OCI-LY1 (cell line): ENCODE measurements at regions not wholly inside any gene's neighbourhood (a gene's known extent, or its start where the extent isn't known, plus 50 kb on each side); places are given as distances from the start of the nearest gene placed in this dataset.

Experiments used
- H2AFZ ChIP-seq: fragments of 200-600 bp; sonication (generic), shearing (Covaris generic); 2 replicates; pipeline ENCODE4 v1.6.0; 2014; ENCODE audit warnings: antibody characterized with exemption, mild to moderate bottlenecking, low read length
- H3F3A ChIP-seq: fragments of 200-600 bp; sonication (generic), shearing (Covaris generic); 2 replicates; pipeline ENCODE4 v1.6.0; 2014; ENCODE audit warnings: mild to moderate bottlenecking, antibody characterized with exemption, low read length, moderate library complexity; ENCODE audit not compliant: insufficient read depth
- H3K27ac ChIP-seq: fragments of 200-600 bp; sonication (generic); 2 replicates; pipeline ENCODE4 v1.5.1; 2014; ENCODE audit warnings: low read length, mixed run types, mild to moderate bottlenecking, low read depth; ENCODE audit not compliant: poor library complexity, severe bottlenecking
- H3K27me3 ChIP-seq: fragments of 200-600 bp; sonication (generic); 2 replicates; pipeline ENCODE4 v1.6.0; 2014; ENCODE audit warnings: antibody characterized with exemption, mild to moderate bottlenecking, low read length, moderate library complexity; ENCODE audit not compliant: insufficient read depth
- H3K36me3 ChIP-seq: fragments of 200-600 bp; sonication (generic); 2 replicates; pipeline ENCODE4 v1.6.1; 2014; ENCODE audit warnings: mild to moderate bottlenecking, antibody characterized with exemption, low read length, moderate library complexity, mixed read lengths; ENCODE audit not compliant: insufficient read depth
- H3K4me1 ChIP-seq: fragments of 200-600 bp; sonication (generic); 2 replicates; pipeline ENCODE4 v1.5.1; 2014; ENCODE audit warnings: mild to moderate bottlenecking, low read length, moderate library complexity; ENCODE audit not compliant: insufficient read depth, severe bottlenecking
- H3K4me2 ChIP-seq: fragments of 200-600 bp; sonication (generic), shearing (Covaris generic); 2 replicates; pipeline ENCODE4 v1.6.1; 2014; ENCODE audit warnings: low read length
- H3K4me3 ChIP-seq: fragments of 200-600 bp; sonication (generic); 2 replicates; pipeline ENCODE4 v1.5.1; 2014; ENCODE audit warnings: low read length, low read depth, mild to moderate bottlenecking, mixed read lengths; ENCODE audit not compliant: poor library complexity, severe bottlenecking
- H3K79me2 ChIP-seq: fragments of 200-600 bp; shearing (Covaris generic); 2 replicates; pipeline ENCODE4 v1.6.1; 2016; ENCODE audit warnings: mixed run types, low read length, mixed read lengths; ENCODE audit not compliant: insufficient read depth
- H3K9ac ChIP-seq: fragments of 200-600 bp; sonication (generic), shearing (Covaris generic); 2 replicates; pipeline ENCODE4 v1.6.1; 2014; ENCODE audit warnings: mild to moderate bottlenecking, low read length, mixed read lengths
- H3K9me2 ChIP-seq: fragments of 200-600 bp; sonication (generic), shearing (Covaris generic); 2 replicates; pipeline ENCODE4 v1.6.1; 2014; ENCODE audit warnings: low read depth, mild to moderate bottlenecking, low read length, mixed read lengths
- H3K9me3 ChIP-seq: fragments of 200-600 bp; shearing (Covaris generic); 2 replicates; pipeline ENCODE4 v1.6.1; 2014; ENCODE audit warnings: low read length, mixed read lengths
- H4K20me1 ChIP-seq: fragments of 200-600 bp; sonication (generic), shearing (Covaris generic); 2 replicates; pipeline ENCODE4 v1.6.0; 2016; ENCODE audit warnings: mild to moderate bottlenecking, low read length; ENCODE audit not compliant: insufficient read depth
- CTCF ChIP-seq: fragments of 200-600 bp; sonication (generic), shearing (Covaris generic); IDR thresholded peaks from 2 replicates; pipeline ENCODE4 v1.5.1; 2017; ENCODE audit warnings: mild to moderate bottlenecking, antibody characterized with exemption, low read length, moderate library complexity, mixed read lengths
- EZH2 ChIP-seq: fragments of 200-600 bp; sonication (generic), shearing (Covaris generic); IDR thresholded peaks from 2 replicates; pipeline ENCODE4 v1.8.0; 2017; ENCODE audit warnings: borderline replicate concordance, mixed run types, mild to moderate bottlenecking, antibody characterized with exemption, low read length, moderate library complexity, mixed read lengths

- Histone ChIP-seq H3K4me1 (no peaks in the 10 kb centered on the region), H3K9me3 (no peaks in the 10 kb centered on the region), H3K36me3 (no peaks in the 10 kb centered on the region), H3K79me2 (no peaks in the 10 kb centered on the region), H3K9me2 (no peaks in the 10 kb centered on the region), H3F3A (no peaks in the 10 kb centered on the region), H3K27me3 (no peaks in the 10 kb centered on the region), H4K20me1 (no peaks in the 10 kb centered on the region), H2AFZ (no peak overlapping the region), H3K4me3 (no peak overlapping the region), H3K27ac (no peak overlapping the region), H3K4me2 (no peak overlapping the region), H3K9ac (no peak overlapping the region)
- no peak for TF ChIP-seq CTCF
- TF ChIP-seq EZH2, result no peak
Observed at GRCh38 chr7:15049157-15049556, 146.6 kb upstream of the DGKB start.

GRCh38 chr7:15046861-15047260 lies 144.3 kb upstream of the DGKB start:
- no peak overlapping the region for H3K27ac ChIP-seq
- H2AFZ ChIP-seq, result no peak overlapping the region
- no peak overlapping the region for H3K4me3 ChIP-seq

GRCh38 chr7:15043931-15044330 lies 141.4 kb upstream of the DGKB start:
- no peaks in the 10 kb centered on the region for H3K9me2 ChIP-seq
- H3K79me2 ChIP-seq, result no peaks in the 10 kb centered on the region
- no peaks in the 10 kb centered on the region for H3F3A ChIP-seq
- TF ChIP-seq CTCF, result no peak
- no peak for TF ChIP-seq EZH2
- no peaks in the 10 kb centered on the region for H4K20me1 ChIP-seq
- no peak overlapping the region for H3K27ac ChIP-seq
- no peaks in the 10 kb centered on the region for H3K9me3 ChIP-seq
- H3K4me1 ChIP-seq, result no peaks in the 10 kb centered on the region
- H3K9ac ChIP-seq, result no peak overlapping the region
- no peaks in the 10 kb centered on the region for H3K27me3 ChIP-seq
- no peak overlapping the region for H3K4me2 ChIP-seq
- no peak overlapping the region for H3K4me3 ChIP-seq
- H3K36me3 ChIP-seq, result no peaks in the 10 kb centered on the region
- H2AFZ ChIP-seq, result no peak overlapping the region

More at GRCh38 chr7:15046861-15047260, 144.3 kb upstream of the DGKB start:
- no peaks in the 10 kb centered on the region for H3K79me2 ChIP-seq
- no peaks in the 10 kb centered on the region for H3K4me1 ChIP-seq
- no peaks in the 10 kb centered on the region for H3K9me3 ChIP-seq
- H3K9ac ChIP-seq, result no peak overlapping the region
- TF ChIP-seq EZH2, result no peak
- TF ChIP-seq CTCF, result no peak
- H3K27me3 ChIP-seq, result no peaks in the 10 kb centered on the region
- no peaks in the 10 kb centered on the region for H4K20me1 ChIP-seq
- no peaks in the 10 kb centered on the region for H3F3A ChIP-seq
- H3K36me3 ChIP-seq, result no peaks in the 10 kb centered on the region
- no peaks in the 10 kb centered on the region for H3K9me2 ChIP-seq
- no peak overlapping the region for H3K4me2 ChIP-seq
